HEK293 (cell line): ENCODE measurements at regions not wholly inside any gene's neighbourhood (a gene's known extent, or its start where the extent isn't known, plus 50 kb on each side); places are given as distances from the start of the nearest gene placed in this dataset.

Experiments
- BCL11A ChIP-seq: fragments of 450-650 bp; formaldehyde crosslinking; IDR thresholded peaks from 2 replicates; pipeline ENCODE4 v1.5.1; 2016; ENCODE audit warnings: low read depth, missing biosample characterization, missing genetic modification characterization
- SCRT1 ChIP-seq: fragments of 450-650 bp; formaldehyde crosslinking; IDR thresholded peaks from 2 replicates; pipeline ENCODE4 v1.5.1; 2016; ENCODE audit warnings: missing biosample characterization, missing genetic modification characterization, borderline replicate concordance
- YY1 ChIP-seq: fragments of 450-650 bp; formaldehyde crosslinking; IDR thresholded peaks from 2 replicates; pipeline ENCODE4 v1.5.1; 2018; ENCODE audit warnings: missing biosample characterization, missing genetic modification characterization
- ZBTB49 ChIP-seq: fragments of 450-650 bp; formaldehyde crosslinking; IDR thresholded peaks from 2 replicates; pipeline ENCODE4 v1.5.1; 2016; ENCODE audit warnings: missing biosample characterization, missing genetic modification characterization, low read depth
- ZFP37 ChIP-seq: fragments of 450-650 bp; formaldehyde crosslinking; IDR thresholded peaks from 2 replicates; pipeline ENCODE4 v1.5.1; 2016; ENCODE audit warnings: missing biosample characterization, missing genetic modification characterization
- ZNF133 ChIP-seq: fragments of 450-650 bp; formaldehyde crosslinking; IDR thresholded peaks from 2 replicates; pipeline ENCODE4 v1.5.1; 2016; ENCODE audit warnings: missing biosample characterization, missing genetic modification characterization
- ZNF174 ChIP-seq: fragments of 450-650 bp; formaldehyde crosslinking; IDR thresholded peaks from 2 replicates; pipeline ENCODE4 v1.5.0; 2017; ENCODE audit warnings: missing biosample characterization, mild to moderate bottlenecking, missing genetic modification characterization
- ZNF292 ChIP-seq: fragments of 450-650 bp; formaldehyde crosslinking; IDR thresholded peaks from 2 replicates; pipeline ENCODE4 v1.5.1; 2016; ENCODE audit warnings: low read depth, missing biosample characterization, missing genetic modification characterization, borderline replicate concordance
- ZNF621 ChIP-seq: fragments of 450-650 bp; formaldehyde crosslinking; IDR thresholded peaks from 2 replicates; pipeline ENCODE4 v1.5.1; 2017; ENCODE audit warnings: missing biosample characterization, missing genetic modification characterization
- TF ChIP-seq, protein P1 (sequence below): fragments of 450-650 bp; formaldehyde crosslinking; IDR thresholded peaks from 2 replicates; pipeline ENCODE4 v1.5.1; 2016; ENCODE audit warnings: missing biosample characterization, missing genetic modification characterization
- TF ChIP-seq, protein P2 (sequence below): fragments of 450-650 bp; formaldehyde crosslinking; optimal IDR thresholded peaks from 2 replicates; pipeline ENCODE3; 2016; ENCODE audit warnings: missing biosample characterization, mild to moderate bottlenecking, missing genetic modification characterization

DNA sequence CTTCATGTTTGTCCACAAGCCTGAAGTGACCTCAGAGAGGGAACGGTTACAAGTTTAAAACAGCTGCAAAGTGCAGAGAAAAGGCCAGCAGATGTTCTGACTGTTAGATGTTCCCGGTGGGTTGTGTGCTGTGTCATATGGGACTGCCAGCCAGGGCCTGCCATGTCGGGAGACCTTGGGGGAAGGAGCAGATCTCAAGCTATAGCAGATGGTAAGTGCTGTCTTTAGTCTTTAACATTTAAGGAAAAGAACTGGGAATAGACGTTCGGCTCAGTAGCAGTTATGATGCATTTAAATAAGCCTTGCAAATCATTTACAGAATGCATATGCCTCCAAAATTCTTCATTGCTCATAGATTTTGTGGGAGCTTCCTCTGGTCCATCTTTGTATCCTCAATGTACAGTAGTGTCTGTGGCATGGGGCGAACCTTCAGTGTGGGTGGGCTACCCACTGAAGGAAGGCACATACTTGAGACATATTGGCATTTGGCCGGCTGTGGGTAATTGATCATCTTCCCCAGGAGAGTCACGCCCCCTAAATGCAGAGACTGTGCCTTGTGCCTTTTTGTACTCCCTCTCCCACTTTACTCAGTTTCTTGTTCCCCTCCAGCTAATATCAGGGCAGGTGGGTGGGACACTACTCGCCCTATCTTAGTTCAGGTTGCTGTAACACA, 131.9 kb downstream of the NPIPB5 start:
- TF ChIP-seq ZNF292 (tag by site-specific recombination) = no peak
- TF ChIP-seq, protein P1, sequence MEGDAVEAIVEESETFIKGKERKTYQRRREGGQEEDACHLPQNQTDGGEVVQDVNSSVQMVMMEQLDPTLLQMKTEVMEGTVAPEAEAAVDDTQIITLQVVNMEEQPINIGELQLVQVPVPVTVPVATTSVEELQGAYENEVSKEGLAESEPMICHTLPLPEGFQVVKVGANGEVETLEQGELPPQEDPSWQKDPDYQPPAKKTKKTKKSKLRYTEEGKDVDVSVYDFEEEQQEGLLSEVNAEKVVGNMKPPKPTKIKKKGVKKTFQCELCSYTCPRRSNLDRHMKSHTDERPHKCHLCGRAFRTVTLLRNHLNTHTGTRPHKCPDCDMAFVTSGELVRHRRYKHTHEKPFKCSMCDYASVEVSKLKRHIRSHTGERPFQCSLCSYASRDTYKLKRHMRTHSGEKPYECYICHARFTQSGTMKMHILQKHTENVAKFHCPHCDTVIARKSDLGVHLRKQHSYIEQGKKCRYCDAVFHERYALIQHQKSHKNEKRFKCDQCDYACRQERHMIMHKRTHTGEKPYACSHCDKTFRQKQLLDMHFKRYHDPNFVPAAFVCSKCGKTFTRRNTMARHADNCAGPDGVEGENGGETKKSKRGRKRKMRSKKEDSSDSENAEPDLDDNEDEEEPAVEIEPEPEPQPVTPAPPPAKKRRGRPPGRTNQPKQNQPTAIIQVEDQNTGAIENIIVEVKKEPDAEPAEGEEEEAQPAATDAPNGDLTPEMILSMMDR (tag by site-specific recombination) = no peak
- TF ChIP-seq SCRT1 (tag by site-specific recombination) = no peak
- TF ChIP-seq BCL11A (tag by site-specific recombination) = no peak
- no peak for TF ChIP-seq YY1 (tag by site-specific recombination)
- TF ChIP-seq ZNF174 (tag by site-specific recombination) = no peak
- no peak for TF ChIP-seq ZNF621 (tag by site-specific recombination)
- TF ChIP-seq ZFP37 (tag by site-specific recombination) = no peak
- no peak for TF ChIP-seq ZNF133 (tag by site-specific recombination)
- TF ChIP-seq, protein P2, sequence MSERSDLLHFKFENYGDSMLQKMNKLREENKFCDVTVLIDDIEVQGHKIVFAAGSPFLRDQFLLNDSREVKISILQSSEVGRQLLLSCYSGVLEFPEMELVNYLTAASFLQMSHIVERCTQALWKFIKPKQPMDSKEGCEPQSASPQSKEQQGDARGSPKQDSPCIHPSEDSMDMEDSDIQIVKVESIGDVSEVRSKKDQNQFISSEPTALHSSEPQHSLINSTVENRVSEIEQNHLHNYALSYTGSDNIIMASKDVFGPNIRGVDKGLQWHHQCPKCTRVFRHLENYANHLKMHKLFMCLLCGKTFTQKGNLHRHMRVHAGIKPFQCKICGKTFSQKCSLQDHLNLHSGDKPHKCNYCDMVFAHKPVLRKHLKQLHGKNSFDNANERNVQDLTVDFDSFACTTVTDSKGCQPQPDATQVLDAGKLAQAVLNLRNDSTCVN = no peak
- no peak for TF ChIP-seq ZBTB49 (tag by site-specific recombination)
